ENCODE measurements at regions not wholly inside any gene's neighbourhood (a gene's known extent, or its start where the extent isn't known, plus 50 kb on each side); places are given as distances from the start of the nearest gene placed in this dataset.

DNA sequence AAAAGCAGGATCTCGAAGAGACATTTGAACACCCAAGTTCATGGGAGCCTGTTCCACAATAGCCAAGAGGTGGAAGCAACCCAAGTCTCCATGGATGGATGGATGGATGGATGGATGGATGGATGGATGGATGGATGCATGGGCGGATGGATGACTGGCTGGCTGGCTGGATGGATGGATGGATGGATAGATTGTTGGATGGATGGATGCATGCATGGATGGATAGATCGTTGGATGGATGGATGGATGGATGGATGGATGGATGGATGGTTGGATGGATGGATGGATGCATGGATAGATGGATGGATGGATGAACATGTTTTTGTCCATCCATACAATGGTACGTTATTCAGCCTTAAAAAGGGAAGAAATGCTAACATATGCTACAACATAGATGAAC, 603.4 kb downstream of the BRD1 start:
- no peak for DNase-seq (ENCODE audit: low read depth)
- no peak overlapping the region for H3K4me3 ChIP-seq (ENCODE audit: low read depth, low read length)
- TF ChIP-seq, protein P1, sequence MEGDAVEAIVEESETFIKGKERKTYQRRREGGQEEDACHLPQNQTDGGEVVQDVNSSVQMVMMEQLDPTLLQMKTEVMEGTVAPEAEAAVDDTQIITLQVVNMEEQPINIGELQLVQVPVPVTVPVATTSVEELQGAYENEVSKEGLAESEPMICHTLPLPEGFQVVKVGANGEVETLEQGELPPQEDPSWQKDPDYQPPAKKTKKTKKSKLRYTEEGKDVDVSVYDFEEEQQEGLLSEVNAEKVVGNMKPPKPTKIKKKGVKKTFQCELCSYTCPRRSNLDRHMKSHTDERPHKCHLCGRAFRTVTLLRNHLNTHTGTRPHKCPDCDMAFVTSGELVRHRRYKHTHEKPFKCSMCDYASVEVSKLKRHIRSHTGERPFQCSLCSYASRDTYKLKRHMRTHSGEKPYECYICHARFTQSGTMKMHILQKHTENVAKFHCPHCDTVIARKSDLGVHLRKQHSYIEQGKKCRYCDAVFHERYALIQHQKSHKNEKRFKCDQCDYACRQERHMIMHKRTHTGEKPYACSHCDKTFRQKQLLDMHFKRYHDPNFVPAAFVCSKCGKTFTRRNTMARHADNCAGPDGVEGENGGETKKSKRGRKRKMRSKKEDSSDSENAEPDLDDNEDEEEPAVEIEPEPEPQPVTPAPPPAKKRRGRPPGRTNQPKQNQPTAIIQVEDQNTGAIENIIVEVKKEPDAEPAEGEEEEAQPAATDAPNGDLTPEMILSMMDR (IDR thresholded peaks at IDR 0.05; ENCODE audit: low read depth, low read length), result no peak
- TF ChIP-seq POLR2A (IDR thresholded peaks at IDR 0.05; ENCODE audit: extremely low read depth, insufficient read length), result no peak
- no peak for TF ChIP-seq MYC (IDR thresholded peaks at IDR 0.05; ENCODE audit: low read depth, low read length)
- TF ChIP-seq, protein P2, sequence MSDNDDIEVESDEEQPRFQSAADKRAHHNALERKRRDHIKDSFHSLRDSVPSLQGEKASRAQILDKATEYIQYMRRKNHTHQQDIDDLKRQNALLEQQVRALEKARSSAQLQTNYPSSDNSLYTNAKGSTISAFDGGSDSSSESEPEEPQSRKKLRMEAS (IDR thresholded peaks at IDR 0.05; ENCODE audit: low read depth, low read length), result no peak

DNA sequence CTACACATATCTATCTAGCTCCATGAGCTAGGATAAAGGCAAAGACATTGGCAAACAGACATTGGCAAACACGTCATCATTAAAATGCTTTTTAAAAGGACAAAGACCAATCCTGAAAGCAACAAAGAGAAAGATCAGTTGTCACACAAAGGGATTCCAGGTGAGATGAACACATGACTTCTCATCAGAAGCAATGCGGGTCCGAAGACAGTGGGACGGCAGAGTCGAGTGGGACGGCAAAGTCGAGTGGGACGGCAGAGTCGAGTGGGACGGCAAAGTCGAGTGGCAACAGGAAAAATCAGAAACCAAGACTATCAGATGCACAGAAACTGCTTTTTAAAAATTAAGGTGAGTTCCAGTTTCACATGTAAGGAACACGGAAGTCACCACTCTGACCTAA, 609.5 kb downstream of the BRD1 start:
- no peak overlapping the region for H3K4me3 ChIP-seq (ENCODE audit: low read depth, low read length)
- TF ChIP-seq, protein P1 (IDR thresholded peaks at IDR 0.05; ENCODE audit: low read depth, low read length), result no peak
- TF ChIP-seq POLR2A (IDR thresholded peaks at IDR 0.05; ENCODE audit: extremely low read depth, insufficient read length) (no peak), MYC (IDR thresholded peaks at IDR 0.05; ENCODE audit: low read depth, low read length) (no peak)
- TF ChIP-seq, protein P2 (IDR thresholded peaks at IDR 0.05; ENCODE audit: low read depth, low read length), result no peak
- no peak for DNase-seq (ENCODE audit: low read depth)

DNA sequence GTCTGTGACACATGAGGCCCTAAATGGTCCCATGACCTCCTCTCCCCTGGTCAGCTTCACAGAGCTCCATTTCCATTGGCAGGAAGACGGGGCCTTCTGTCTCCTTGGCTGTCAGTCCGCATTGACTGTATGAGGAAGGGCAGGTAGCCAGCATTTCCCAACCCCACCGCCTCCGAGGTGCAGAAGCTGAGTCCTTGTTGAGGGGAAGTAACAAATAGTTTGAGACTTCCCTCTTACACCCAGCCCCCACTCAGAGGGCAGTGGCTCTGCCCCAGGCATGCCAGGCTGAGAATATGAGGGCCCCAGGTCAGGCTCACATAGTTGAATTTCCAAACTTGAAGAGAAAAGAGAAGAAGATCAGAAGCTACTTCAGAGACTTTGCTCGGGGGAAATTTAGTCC, 611.1 kb downstream of the BRD1 start:
- no peak overlapping the region for H3K4me3 ChIP-seq (ENCODE audit: low read depth, low read length)
- TF ChIP-seq POLR2A (IDR thresholded peaks at IDR 0.05; ENCODE audit: extremely low read depth, insufficient read length) (no peak), MYC (IDR thresholded peaks at IDR 0.05; ENCODE audit: low read depth, low read length) (no peak)
- TF ChIP-seq, protein P1 (IDR thresholded peaks at IDR 0.05; ENCODE audit: low read depth, low read length), result no peak
- TF ChIP-seq, protein P2 (IDR thresholded peaks at IDR 0.05; ENCODE audit: low read depth, low read length), result no peak
- no peak for DNase-seq (ENCODE audit: low read depth)

DNA sequence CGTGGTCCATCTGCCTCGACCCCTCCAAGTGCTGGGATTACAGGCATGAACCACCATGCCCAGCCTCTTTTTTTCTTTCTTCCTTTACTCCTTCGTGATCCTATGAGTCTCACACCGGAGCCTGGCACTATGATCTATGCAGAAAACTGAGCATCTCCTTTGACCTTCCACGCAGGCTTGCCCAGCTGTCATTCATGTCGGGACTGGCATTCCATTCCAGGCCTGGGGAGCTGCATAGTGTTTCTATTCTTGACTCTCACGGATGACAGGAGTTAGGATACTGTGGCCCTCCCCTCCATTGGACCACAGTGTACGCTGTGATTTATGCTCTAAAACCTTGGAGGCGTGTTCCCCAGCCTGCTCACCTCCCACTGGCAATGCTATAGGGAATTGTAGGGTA, 611.8 kb downstream of the BRD1 start:
- no peak for DNase-seq (ENCODE audit: low read depth)
- TF ChIP-seq, protein P1 (IDR thresholded peaks at IDR 0.05; ENCODE audit: low read depth, low read length), result no peak
- TF ChIP-seq MYC (IDR thresholded peaks at IDR 0.05; ENCODE audit: low read depth, low read length), result no peak
- TF ChIP-seq, protein P2 (IDR thresholded peaks at IDR 0.05; ENCODE audit: low read depth, low read length), result no peak
- TF ChIP-seq POLR2A (IDR thresholded peaks at IDR 0.05; ENCODE audit: extremely low read depth, insufficient read length), result no peak

DNA sequence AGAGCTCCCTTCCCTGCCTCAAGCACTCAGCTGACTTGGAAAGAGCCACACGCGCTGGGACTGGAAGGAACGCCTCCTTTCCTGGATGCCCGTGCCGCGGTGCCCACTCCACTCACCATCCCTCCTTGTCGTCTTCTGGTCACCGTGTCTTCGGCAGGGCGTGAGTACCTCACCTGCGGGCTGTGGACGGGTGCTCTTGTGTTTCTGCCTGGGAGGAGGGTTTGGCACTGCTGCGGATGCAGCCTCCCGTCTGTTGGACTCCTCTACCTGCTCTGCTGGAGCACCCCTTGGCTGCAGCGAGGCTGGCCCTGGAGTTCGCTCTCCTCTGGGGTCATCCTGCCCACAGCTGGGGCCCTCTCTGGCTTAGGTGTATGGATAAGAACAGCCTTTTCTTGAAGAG, 612.7 kb downstream of the BRD1 start:
- no peak for DNase-seq (ENCODE audit: low read depth)
- TF ChIP-seq, protein P2 (IDR thresholded peaks at IDR 0.05; ENCODE audit: low read depth, low read length), result no peak
- TF ChIP-seq, protein P1 (IDR thresholded peaks at IDR 0.05; ENCODE audit: low read depth, low read length), result no peak
- TF ChIP-seq MYC (IDR thresholded peaks at IDR 0.05; ENCODE audit: low read depth, low read length), result no peak
- TF ChIP-seq POLR2A (IDR thresholded peaks at IDR 0.05; ENCODE audit: extremely low read depth, insufficient read length), result no peak
- no peak overlapping the region for H3K4me3 ChIP-seq (ENCODE audit: low read depth, low read length)

More for the DNA sequence above, 611.8 kb downstream of the BRD1 start:
- H3K4me3 ChIP-seq (ENCODE audit: low read depth, low read length), result no peak overlapping the region

Measured in NB4 (cell line).